Cardiac muscle cell (in vitro differentiated cells and primary cell): ENCODE measurements at regions not wholly inside any gene's neighbourhood (a gene's known extent, or its start where the extent isn't known, plus 50 kb on each side); places are given as distances from the start of the nearest gene placed in this dataset.

Experiments
- DNase-seq, 2 donors: peaks; one replicate each; pipeline versions ENCODE4 v3.0.0 to v3.0.0-alpha.2; 2010 to 2017; ENCODE audit warnings: low read depth in 1 of 2, low spot score in 1 of 2
- H3K27ac ChIP-seq: fragments of 200-600 bp; sonication (generic); 2 replicates; pipeline ENCODE4 v1.5.1; 2016
- H3K27me3 ChIP-seq: fragments of 200-600 bp; sonication (generic); 2 replicates; pipeline ENCODE4 v1.6.0; 2016; ENCODE audit warnings: control low read depth
- H3K36me3 ChIP-seq: fragments of 200-600 bp; sonication (generic); 2 replicates; pipeline ENCODE4 v1.5.1; 2016; ENCODE audit warnings: control low read depth
- H3K4me1 ChIP-seq: fragments of 200-600 bp; sonication (generic); 2 replicates; pipeline ENCODE4 v1.8.1; 2017; ENCODE audit warnings: low read depth, mild to moderate bottlenecking, mixed run types
- H3K4me3 ChIP-seq: fragments of 200-600 bp; sonication (generic); 2 replicates; pipeline ENCODE4 v1.5.1; 2016; ENCODE audit warnings: mild to moderate bottlenecking
- H3K9me3 ChIP-seq: fragments of 200-600 bp; sonication (generic); 2 replicates; pipeline ENCODE4 v1.5.1; 2017; ENCODE audit warnings: low read depth, mild to moderate bottlenecking, control low read depth
- TF ChIP-seq, protein P1 (sequence below): IDR thresholded peaks from 2 replicates; pipeline ENCODE4 v1.5.1; 2012; ENCODE audit warnings: low read depth, mild to moderate bottlenecking, low read length

DNA sequence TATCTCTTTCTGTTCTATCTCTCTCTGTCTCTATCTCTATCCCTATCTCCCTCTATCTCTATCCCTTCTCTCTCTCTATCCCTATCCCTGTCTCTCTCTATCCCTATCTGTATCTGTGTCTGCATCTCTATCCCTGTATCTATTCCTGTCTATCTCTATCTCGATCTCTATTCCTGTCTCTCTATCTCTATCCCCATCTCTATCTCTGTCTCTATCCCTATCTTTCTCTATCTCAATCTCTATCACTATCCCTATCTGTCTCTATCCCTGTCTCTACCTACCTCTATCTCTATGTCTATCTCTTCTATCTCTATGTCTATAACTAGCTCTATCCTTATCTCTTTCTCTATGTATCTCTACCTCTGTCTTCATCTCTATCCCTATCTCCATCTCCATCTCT is 141.4 kb upstream of the KCNJ6 start:
- Histone ChIP-seq H3K27me3 (no peaks in the 10 kb centered on the region), H3K9me3 (no peaks in the 10 kb centered on the region), H3K27ac (no peak overlapping the region), H3K4me1 (no peaks in the 10 kb centered on the region), H3K4me3 (no peak overlapping the region), H3K36me3 (no peaks in the 10 kb centered on the region)
- TF ChIP-seq, protein P1, sequence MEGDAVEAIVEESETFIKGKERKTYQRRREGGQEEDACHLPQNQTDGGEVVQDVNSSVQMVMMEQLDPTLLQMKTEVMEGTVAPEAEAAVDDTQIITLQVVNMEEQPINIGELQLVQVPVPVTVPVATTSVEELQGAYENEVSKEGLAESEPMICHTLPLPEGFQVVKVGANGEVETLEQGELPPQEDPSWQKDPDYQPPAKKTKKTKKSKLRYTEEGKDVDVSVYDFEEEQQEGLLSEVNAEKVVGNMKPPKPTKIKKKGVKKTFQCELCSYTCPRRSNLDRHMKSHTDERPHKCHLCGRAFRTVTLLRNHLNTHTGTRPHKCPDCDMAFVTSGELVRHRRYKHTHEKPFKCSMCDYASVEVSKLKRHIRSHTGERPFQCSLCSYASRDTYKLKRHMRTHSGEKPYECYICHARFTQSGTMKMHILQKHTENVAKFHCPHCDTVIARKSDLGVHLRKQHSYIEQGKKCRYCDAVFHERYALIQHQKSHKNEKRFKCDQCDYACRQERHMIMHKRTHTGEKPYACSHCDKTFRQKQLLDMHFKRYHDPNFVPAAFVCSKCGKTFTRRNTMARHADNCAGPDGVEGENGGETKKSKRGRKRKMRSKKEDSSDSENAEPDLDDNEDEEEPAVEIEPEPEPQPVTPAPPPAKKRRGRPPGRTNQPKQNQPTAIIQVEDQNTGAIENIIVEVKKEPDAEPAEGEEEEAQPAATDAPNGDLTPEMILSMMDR, result no peak
- DNase-seq, result no peak

DNA sequence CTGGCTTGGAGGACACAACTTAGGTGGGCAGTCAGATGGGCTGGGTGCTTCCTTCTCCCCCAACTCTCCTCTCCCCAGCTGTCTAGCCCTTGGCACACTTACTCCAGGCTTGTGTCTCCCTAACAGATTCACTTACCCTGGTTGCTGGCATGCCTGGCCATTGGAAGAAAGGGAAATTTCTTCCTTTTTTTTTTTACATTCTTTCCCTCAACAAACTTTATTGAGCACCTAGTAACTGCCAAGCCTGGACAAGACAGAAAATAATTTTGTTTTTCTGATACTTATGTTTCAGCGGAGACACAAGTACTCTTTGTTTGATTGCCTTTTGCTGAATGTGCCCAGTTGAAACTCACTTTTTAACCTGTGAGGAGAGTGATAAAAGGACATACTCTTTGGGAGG is 144.3 kb upstream of the KCNJ6 start:
- H3K27me3 ChIP-seq, result no peaks in the 10 kb centered on the region

DNA sequence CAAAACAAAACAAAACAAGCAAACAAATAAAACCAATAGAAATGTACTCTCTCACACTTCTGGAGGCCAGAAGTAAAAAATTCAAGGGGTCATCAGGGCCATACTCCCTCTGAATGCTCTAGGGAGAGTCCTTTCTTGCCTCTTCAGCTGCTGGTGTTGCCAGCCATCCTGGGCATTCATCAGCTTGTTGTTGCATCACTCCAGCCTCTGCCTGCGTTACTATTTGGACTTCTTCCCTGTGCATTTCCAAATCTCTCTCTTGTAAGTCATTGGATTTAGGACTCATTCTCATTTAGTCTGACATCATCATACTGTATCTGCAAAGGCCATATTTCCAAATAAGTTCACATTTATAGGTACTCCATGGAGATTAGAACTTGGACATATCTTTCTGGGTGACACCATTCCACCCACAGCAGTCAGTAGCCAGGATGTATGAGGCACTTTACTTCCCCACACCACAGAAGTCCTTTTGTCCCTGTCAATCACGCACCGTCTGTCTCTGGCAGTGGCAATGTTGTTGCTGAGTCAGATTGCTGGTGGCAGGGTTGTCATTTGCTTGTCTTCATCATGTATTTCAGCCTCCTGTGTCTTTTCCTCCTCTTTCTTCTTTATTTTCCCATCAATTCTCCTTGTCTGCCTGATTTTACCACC is 151.0 kb upstream of the KCNJ6 start:
- Histone ChIP-seq H3K27me3 (no peaks in the 10 kb centered on the region), H3K9me3 (no peaks in the 10 kb centered on the region), H3K27ac (no peak overlapping the region), H3K4me1 (no peaks in the 10 kb centered on the region), H3K36me3 (no peaks in the 10 kb centered on the region), H3K4me3 (no peak overlapping the region)
- no peak for DNase-seq
- TF ChIP-seq, protein P1, result no peak

More for the DNA sequence above, 144.3 kb upstream of the KCNJ6 start:
- no peaks in the 10 kb centered on the region for H3K4me1 ChIP-seq
- no peaks in the 10 kb centered on the region for H3K36me3 ChIP-seq
- H3K4me3 ChIP-seq, result no peak overlapping the region
- no peaks in the 10 kb centered on the region for H3K9me3 ChIP-seq
- no peak overlapping the region for H3K27ac ChIP-seq
- no peak for DNase-seq
- TF ChIP-seq, protein P1, result no peak

DNA sequence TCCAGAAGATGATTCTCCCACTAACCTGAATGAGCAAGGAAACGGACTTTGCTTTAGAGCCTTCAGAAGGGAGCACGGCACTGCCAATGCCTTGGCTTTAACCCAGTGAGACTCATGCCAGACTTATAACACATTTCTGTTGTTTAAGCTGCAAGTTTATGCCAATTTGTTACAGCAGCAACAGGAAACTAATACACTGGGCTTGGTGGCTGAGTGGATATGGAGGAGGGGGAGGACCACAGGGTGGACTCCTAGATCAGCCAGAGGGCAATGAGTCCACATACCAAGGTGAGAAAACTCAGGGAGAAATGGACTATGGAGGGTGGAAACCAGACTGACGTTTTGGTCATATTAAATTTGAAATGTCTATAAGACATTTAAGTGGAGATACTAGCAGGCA is 156.2 kb upstream of the KCNJ6 start:
- H3K36me3 ChIP-seq, result no peaks in the 10 kb centered on the region
- TF ChIP-seq, protein P1, result no peak
- no peaks in the 10 kb centered on the region for H3K4me1 ChIP-seq
- H3K4me3 ChIP-seq, result no peak overlapping the region
- no peak overlapping the region for H3K27ac ChIP-seq
- no peaks in the 10 kb centered on the region for H3K27me3 ChIP-seq
- DNase-seq, result no peak
- no peaks in the 10 kb centered on the region for H3K9me3 ChIP-seq

DNA sequence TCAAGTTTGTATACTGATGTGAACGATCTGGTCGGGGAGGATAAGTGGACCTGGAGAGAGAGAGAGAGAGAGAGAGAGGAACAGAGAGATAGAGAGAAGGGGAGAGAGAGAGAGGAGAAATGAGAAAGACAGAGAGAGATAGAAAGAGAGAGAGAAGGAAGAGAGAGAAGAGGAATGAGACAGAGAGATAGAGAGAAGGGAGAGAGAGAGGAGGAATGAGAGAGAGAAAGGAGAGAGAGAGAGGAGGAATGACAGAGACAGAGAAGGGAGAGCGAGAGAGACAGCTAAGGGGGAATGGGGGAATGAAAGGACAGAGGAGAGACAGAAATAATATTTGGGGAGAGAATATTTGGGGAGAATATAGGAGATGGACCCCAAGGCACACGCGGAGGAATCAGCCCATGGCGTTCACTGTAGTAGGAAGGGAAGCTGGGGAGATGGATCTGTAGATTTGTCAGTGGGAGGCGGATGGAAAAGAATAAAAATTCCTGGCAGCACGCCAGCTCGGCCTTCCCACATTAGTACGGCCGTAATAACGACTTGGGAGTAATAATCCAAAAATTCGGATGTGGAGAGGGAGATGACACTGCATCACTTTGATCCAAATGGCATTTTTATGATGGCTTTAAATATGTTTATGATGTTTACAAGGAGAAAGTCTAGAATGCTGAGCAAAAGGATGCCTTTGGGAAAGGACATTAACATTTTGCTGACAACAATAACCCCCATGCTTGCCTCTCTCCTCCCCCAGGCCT is 159.8 kb upstream of the KCNJ6 start:
- Histone ChIP-seq H3K27me3 (no peaks in the 10 kb centered on the region), H3K4me1 (no peaks in the 10 kb centered on the region), H3K4me3 (no peak overlapping the region), H3K9me3 (no peaks in the 10 kb centered on the region), H3K36me3 (no peaks in the 10 kb centered on the region), H3K27ac (no peak overlapping the region)
- TF ChIP-seq, protein P1, result no peak
- no peak for DNase-seq
